HG03045 (cell line): ENCODE measurements at regions not wholly inside any gene's neighbourhood (a gene's known extent, or its start where the extent isn't known, plus 50 kb on each side); places are given as distances from the start of the nearest gene placed in this dataset.
A peak's percentile ranks its signal among the peaks of the same experiment; 100 is the strongest.
"Not testable (repeated sequence)": the region's sequence is repeated elsewhere in the genome, so short reads cannot be mapped to it uniquely, and the experiment has no call there.

ENCODE experiments used
- ATAC-seq: cut with Tn5 transposase; IDR thresholded peaks from one replicate; pipeline ENCODE4 v1.9.1; 2021; ENCODE audit warnings: mild to moderate bottlenecking, moderate library complexity; ENCODE audit not compliant: unreplicated experiment

GRCh38 chr13:50467156-50468110, 376.1 kb downstream of the DLEU7 start:
- no peak for ATAC-seq

GRCh38 chr13:50468849-50469669, 374.4 kb downstream of the DLEU7 start:
- ATAC-seq: no peak

DNA sequence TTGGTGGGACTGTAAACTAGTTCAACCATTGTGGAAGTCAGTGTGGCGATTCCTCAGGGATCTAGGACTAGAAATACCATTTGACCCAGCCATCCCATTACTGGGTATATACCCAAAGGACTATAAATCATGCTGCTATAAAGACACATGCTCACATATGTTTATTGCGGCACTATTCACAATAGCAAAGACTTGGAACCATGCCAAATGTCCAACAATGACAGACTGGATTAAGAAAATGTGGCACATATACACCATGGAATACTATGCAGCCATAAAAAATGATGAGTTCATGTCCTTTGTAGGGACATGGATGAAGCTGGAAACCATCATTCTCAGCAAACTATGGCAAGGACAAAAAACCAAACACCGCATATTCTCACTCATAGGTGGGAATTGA, 370.4 kb downstream of the DLEU7 start:
- not testable (repeated sequence) for ATAC-seq

DNA sequence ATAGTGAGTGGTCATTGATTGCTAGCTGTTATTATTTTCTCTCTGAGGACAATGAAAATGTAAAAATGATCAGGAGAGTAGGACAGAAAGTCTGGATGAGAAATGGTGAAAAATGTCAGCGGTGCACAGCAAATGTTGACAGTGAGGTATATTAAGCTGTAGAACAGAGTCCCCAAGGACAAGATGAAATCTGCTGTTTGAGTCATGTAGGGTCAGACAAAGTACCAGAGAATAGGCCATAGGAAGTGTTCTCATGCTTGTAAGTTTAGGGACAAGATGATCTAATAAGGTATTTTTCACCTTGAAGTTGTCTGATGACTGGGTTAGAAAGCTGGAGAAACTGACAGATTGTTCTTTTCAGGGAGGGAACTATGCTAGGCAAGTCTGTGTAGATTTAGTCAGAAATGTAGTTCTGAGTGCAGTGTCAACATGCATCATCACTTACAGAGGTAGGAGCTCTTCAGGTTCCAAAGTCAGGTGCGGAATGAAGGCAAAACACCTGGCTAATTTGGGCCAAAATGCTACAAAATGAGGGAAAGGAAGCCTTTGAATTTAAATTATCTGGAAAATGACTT, 369.3 kb downstream of the DLEU7 start:
- no peak for ATAC-seq

- no peak for ATAC-seq
Measured at GRCh38 chr13:50476577-50477285, 366.8 kb downstream of the DLEU7 start.

GRCh38 chr13:50481936-50482335, 361.6 kb downstream of the DLEU7 start:
- ATAC-seq: no peak

DNA sequence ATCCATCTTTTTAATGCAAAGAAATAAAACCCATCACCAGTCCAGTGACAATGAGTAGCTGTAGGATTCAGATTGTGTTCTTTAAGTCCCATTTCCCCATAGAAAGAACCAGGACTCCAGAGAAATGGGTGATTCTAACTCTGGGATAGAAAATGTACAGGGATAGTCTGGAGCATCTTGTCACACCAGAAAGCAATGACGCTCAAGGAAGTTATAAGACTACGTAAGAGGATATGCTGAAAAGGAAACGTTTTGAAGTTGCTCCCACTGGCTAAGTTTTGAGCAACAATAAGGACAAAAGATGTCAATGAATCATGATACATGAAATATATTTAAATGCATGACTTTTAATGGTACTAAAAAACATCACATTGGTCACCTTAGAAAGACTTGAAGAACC, 360.1 kb downstream of the DLEU7 start:
- ATAC-seq: no peak

DNA sequence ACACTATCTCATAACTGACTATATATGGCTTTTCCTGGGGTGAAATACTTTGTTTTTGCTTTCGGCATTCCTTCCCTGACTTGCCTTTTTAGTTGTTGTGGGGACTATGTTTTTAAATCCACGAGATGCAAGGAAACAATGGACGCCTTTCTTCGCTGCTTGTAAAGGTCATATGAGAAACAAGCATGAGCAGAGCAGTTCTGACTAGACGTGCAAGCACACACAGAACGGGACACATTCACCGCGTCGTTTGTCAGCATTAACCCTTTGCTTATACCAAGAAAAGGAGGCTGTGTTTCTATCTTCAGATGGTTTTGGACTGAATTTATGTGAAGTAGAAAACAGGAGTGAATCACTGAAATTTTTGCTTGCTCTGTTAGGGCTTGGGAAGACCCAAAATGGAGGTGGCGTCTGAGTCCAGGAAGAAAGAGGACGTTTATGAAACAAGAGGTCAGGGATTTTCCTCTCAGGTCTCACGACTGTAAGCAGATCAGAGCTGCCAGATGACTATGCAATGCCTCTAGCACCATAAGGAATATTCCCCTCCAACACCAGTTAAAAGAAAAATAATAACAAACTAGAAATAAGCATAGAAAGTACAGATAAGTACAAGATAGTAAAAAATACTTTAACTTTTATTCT, 358.9 kb downstream of the DLEU7 start:
- ATAC-seq: no peak

- no peak for ATAC-seq
Measured at GRCh38 chr13:50485979-50486935, 357.2 kb downstream of the DLEU7 start.

- ATAC-seq: no peak
Measured at GRCh38 chr13:50493683-50494082, 349.8 kb downstream of the DLEU7 start.

DNA sequence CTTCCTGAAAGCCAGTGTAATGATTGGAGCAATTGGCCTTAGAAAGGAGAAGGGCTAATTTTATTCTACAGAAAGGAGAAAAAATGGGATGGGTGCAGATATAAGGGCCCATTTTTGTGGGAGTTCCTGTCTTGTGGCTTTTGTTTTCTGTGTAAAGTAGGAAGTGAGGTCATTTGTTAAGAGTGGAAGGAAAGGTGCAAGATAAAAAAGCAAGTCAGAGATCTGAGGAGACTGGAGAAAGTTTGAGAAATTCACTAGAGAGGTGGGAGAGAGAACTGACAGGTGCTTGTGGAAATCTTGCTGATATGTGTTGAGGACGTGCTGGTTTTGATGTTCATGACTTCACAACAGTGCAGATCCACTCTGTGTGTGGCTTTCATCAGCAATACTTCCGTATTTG, 349.4 kb downstream of the DLEU7 start:
- no peak for ATAC-seq

DNA sequence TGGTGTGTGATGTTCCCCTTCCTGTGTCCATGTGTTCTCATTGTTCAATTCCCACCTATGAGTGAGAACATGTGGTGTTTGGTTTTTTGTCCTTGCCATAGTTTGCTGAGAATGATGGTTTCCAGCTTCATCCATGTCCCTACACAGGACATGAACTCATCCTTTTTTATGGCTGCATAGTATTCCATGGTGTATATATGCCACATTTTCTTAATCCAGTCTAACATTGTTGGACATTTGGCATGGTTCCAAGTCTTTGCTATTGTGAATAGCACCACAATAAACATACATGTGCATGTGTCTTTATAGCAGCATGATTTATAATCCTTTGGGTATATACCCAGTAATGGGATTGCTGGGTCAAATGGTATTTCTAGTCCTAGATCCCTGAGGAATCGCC, 340.3 kb downstream of the DLEU7 start:
- ATAC-seq: not testable (repeated sequence)

DNA sequence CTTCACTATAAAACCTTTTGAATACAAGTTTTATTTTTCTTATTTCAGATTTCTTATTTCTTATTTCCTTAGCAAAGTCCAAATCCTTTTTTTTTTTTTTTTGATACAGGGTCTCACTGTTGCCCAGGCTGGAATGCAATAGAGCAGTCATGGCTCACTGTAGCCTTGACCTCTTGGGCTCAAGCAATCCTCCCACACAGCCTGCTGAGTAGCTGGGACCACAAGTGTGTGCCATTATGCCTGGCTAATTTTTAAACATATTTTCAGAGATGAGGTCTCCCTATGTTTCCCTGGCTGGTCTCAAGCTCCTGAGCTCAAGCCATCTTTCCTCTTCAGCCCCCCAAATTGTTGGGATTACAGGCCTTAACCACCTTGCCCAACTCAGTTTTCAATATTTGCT, 334.3 kb downstream of the DLEU7 start:
- no peak for ATAC-seq

- ATAC-seq: no peak
Measured at GRCh38 chr13:50509771-50510441, 333.6 kb downstream of the DLEU7 start.

- ATAC-seq: not testable (repeated sequence)
Measured at GRCh38 chr13:50510885-50511545, 332.5 kb downstream of the DLEU7 start.

- no peak for ATAC-seq
Measured at GRCh38 chr13:50511877-50512341, 331.6 kb downstream of the DLEU7 start.

GRCh38 chr13:50512474-50513299, 330.8 kb downstream of the DLEU7 start:
- peak; percentile 91 for ATAC-seq
